ENCODE measurements at regions not wholly inside any gene's neighbourhood (a gene's known extent, or its start where the extent isn't known, plus 50 kb on each side); places are given as distances from the start of the nearest gene placed in this dataset.
"Not testable (repeated sequence)": the region's sequence is repeated elsewhere in the genome, so short reads cannot be mapped to it uniquely, and the experiment has no call there.

DNA sequence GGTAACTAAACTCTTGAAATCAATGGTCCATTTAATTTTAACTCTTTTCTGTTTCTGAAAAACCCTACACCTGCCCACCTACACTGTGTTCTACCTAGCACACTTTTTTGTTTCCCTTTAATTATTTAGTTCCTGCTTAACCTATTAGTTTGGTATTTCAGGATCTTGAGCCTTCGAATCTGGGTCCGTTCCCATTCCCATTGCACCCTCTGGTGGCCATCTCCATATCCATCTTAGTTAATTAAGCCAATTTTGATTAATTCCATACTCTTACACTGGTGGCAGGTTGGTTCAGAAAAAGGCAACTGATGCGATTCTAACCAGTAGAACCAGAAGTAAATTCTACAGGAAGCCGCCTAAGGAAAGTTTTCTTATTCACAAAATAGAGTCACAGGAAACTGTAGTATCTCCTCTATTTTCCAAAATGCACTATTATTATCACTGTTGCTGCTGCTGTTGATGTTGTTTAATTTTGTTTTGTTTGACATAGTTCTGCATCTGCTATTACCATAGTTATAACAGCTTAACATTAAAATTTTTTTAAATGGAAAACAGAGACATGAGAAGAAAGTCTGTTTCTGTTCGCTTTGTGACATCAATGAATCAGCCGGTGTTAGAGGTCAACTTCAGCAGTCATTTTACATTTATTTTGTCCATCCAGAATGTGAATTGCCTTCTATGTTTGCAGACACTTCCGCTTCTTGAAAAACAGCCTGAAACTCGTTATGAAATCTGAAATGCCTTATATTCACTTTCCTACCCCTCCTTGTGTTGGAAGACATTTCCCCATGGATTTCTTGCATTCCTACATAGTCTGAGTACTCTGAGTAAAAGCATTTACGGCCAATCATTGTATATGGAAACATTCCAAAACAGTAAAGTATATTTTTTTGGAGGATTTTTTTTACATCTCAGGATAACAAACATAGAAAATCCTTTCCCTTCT, 115.5 kb upstream of the NCAM2 start:
- no peak for DNase-seq

DNA sequence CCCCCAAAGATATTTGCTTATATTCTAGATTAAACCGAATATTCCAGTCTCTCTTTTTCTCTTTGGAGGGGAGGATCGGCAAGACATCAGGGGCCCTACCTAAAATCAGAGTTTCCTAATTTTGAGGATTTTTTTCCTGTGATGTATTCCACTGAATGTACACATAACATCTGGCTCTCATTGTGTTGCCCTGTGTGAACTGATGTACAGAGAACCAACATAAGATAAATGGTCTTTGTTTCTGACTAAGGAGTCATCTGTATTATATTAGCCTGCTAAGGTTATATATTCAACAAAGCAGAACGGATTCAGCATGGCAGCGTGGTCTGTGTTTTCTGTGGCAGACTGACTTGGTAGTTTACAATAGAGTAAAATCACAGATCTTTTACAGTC, 114.8 kb upstream of the NCAM2 start:
- DNase-seq, result no peak

DNA sequence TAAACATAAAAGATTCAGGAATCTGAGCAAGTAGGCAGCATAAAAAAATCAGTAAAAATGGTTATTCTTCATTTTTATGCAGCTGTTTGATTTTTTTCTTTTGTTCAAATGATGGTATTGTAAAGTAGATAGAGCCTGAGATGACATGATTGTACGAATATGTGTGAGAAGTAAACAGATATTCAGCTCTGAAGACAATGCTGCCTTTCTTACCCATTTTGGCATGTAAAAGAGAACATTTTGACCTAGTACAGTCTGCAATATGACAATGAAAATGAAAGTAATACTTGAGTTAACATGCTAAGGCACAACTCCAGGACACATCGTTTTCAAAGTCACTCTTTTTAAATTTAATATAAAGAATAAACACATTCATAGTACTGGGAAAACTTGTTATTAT, 95.7 kb upstream of the NCAM2 start:
- DNase-seq, result no peak

DNA sequence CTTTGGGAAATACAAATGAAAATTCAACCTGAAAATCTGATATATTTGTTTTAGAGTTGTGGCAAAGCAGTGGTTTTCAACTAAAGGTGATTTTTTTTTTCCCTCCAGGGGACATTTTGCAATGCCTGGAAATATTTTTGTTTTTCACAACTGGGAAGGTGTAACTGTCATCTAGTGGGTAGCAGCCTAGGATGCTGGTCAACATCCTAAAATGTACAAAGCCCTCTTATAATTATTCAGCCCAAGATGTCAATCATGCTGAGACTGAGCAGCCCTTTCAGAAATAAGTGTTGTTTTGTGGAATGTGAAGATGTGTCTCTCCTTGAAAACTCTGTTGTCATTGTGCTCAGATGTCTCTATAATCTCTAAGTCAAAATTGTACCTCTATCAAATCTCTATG, 95.2 kb upstream of the NCAM2 start:
- DNase-seq, result no peak

DNA sequence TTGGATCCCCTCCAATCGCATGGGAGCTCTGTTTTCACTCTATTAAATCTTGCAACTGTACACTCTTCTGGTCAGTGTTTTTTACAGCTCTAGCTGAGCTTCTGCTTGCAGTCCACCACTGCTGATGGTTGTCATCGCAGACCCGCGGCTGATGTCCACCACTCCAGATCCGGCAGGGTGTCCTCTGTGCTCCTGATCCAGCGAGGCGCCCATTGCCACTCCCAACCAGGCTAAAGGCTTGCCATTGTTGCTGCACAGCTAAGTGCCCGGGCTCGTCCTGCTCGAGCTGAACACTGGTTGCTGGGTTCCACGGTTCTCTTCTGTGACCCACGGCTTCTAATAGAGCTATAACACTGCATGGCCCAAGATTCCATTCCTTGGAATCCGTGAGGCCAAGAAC, 70.7 kb upstream of the NCAM2 start:
- not testable (repeated sequence) for DNase-seq

DNA sequence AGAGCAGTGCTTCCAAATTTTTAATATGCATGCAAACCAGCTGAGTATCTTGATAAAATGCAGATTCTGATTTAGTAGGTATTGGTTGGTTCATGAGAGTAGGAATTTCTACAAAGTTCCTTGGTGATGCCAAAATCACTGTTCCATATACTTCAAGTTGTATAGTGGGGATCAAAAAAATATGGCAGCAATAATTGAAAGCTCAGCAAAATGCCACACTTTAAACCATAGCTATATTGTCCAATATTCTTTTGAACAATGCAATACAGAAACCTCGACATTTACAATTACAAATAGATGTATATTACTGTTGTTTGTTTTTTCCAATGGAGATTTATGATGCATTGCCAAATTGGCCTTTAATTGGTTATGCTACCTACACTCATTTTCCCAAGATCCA, 55.7 kb upstream of the NCAM2 start:
- no peak for DNase-seq

DNA sequence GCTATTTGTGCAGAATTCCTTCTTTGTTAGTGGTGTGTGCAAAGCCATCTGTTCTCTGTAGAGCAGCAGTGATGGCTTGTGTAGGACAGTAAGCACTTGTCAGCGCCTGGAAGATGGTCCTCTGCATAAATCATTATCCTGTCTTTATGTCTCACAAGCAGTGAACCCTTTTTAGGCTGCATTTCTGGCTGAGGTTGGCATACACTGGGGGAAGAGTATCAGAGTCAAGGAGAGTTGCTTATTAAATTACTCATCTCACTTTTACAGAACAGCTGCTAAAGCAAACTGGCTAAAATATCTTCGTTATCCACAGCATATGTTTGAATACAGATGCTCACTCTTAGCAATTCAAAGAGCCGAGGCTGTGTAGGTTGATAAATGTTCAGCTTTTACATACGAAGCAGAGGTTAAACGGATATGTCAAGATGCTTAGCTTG, 54.6 kb upstream of the NCAM2 start:
- DNase-seq, result no peak

DNA sequence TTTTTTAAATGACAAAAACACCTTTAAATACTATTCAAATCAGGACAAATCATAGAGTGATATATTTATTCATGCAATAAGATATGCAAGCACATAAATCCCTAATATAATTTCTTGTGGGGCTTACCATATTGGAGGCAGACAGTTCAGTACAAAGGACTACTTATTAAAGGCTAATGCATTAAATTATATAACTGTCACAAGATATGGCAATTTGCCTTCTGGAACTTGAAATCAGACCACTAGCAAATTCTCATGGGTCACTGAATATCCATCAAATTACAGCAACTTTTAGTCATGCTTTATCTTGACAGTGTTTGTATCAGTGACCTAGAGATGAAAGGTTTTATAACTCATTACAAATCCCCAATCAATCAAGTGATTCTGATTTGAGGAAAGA, 54.1 kb upstream of the NCAM2 start:
- DNase-seq, result no peak

DNA sequence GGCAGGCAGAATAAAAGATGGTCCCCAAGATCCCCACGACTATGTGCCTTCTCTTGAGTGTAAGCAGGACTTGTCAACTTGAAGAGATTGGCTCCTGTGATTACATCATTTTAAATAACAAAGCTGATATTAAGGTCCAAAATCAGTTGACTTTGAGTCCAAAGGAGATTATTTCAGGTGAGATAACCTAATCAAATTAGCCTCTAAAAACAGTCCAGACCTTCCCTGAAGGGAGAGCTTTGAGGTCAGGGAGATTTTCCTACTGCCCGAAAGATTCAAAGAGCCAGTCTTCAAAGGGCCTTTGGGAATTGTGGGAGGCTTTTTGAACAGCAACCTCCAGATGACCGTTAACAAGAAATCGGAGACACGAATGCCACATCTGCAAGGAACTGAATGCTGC, 51.5 kb upstream of the NCAM2 start:
- no peak for DNase-seq

Measured in DMS 273 treated with DMSO at 0.1 percent for 48 hours (cell line).